ENCODE measurements at regions not wholly inside any gene's neighbourhood (a gene's known extent, or its start where the extent isn't known, plus 50 kb on each side); places are given as distances from the start of the nearest gene placed in this dataset.

GRCh38 chr7:50228148-50228547 is 76.4 kb upstream of the IKZF1 start:
- no peak overlapping the region for H3K4me3 ChIP-seq
- H3K27ac ChIP-seq: no peak overlapping the region
- H3K27me3 ChIP-seq: no peaks in the 10 kb centered on the region
- in situ Hi-C loops (cut with MboI; ENCODE audit: low pct_ligation_motif_present in 1 of 4, low pct_unique_long_range_greater_than_20kb in 1 of 4, low sequenced_read_pairs in 3 of 4) (no loop called here), intact Hi-C loops (cut with DNase I; ENCODE audit: low total_unique reads) (no loop called here)
- TF ChIP-seq POLR2AphosphoS5 (IDR thresholded peaks at IDR 0.05) (no peak), POLR2A (IDR thresholded peaks at IDR 0.05) (no peak), EP300 (IDR thresholded peaks at IDR 0.05; ENCODE audit: low read depth) (no peak)
- TF ChIP-seq, protein P1, sequence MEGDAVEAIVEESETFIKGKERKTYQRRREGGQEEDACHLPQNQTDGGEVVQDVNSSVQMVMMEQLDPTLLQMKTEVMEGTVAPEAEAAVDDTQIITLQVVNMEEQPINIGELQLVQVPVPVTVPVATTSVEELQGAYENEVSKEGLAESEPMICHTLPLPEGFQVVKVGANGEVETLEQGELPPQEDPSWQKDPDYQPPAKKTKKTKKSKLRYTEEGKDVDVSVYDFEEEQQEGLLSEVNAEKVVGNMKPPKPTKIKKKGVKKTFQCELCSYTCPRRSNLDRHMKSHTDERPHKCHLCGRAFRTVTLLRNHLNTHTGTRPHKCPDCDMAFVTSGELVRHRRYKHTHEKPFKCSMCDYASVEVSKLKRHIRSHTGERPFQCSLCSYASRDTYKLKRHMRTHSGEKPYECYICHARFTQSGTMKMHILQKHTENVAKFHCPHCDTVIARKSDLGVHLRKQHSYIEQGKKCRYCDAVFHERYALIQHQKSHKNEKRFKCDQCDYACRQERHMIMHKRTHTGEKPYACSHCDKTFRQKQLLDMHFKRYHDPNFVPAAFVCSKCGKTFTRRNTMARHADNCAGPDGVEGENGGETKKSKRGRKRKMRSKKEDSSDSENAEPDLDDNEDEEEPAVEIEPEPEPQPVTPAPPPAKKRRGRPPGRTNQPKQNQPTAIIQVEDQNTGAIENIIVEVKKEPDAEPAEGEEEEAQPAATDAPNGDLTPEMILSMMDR (IDR thresholded peaks at IDR 0.05): no peak
- H3K9me3 ChIP-seq: peaks cover 5 to 7% of the 10 kb centered on the region in 2 donors
- no peaks in the 10 kb centered on the region for H3K36me3 ChIP-seq
- DNase-seq: no peak
- no peaks in the 10 kb centered on the region for H3K4me1 ChIP-seq
- 0 to 56% methylated on average over 1 to 4 of the region's 4 CpGs for WGBS, 2 donors (ENCODE audit: low coverage in 1 of 2)

DNA sequence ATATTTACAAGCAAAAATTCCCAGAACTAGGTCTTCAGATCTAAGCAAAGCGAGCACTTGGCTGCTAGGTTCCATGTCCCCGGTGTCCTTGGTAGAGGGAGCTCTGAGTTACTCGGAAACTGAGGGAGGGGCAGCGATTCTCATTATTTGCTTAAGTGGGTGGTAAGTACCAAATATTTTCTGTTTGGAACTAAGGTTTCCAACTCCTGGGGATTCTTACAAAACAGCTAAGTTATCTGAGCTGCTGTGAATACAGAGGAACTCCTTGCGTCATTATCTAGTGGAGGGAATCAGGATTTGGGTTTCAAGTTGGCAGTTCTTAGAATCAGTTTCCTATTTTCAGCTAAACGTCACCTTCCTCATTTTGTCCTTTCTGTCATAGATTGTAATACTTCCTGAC is 76.8 kb upstream of the IKZF1 start:
- DNase-seq: no peak
- Histone ChIP-seq H3K36me3 (no peaks in the 10 kb centered on the region), H3K9me3 (peaks cover 5 to 7% of the 10 kb centered on the region in 2 donors), H3K27me3 (no peaks in the 10 kb centered on the region), H3K4me1 (no peaks in the 10 kb centered on the region), H3K27ac (no peak overlapping the region), H3K4me3 (no peak overlapping the region)
- intact Hi-C loops (cut with DNase I; ENCODE audit: low total_unique reads) (no loop called here), in situ Hi-C loops (cut with MboI; ENCODE audit: low pct_ligation_motif_present in 1 of 4, low pct_unique_long_range_greater_than_20kb in 1 of 4, low sequenced_read_pairs in 3 of 4) (no loop called here)
- WGBS, 2 donors (ENCODE audit: low coverage in 1 of 2): 66 to 71% methylated on average over 4 to 6 of the region's 6 CpGs
- no peak for TF ChIP-seq POLR2AphosphoS5 (IDR thresholded peaks at IDR 0.05)
- TF ChIP-seq, protein P1 (IDR thresholded peaks at IDR 0.05): no peak
- no peak for TF ChIP-seq EP300 (IDR thresholded peaks at IDR 0.05; ENCODE audit: low read depth)
- no peak for TF ChIP-seq POLR2A (IDR thresholded peaks at IDR 0.05)

- no peak overlapping the region for H3K4me3 ChIP-seq
- H3K27ac ChIP-seq: no peak overlapping the region
- in situ Hi-C loops (cut with MboI; ENCODE audit: low pct_ligation_motif_present in 1 of 4, low pct_unique_long_range_greater_than_20kb in 1 of 4, low sequenced_read_pairs in 3 of 4): no loop called here
- H3K36me3 ChIP-seq: no peaks in the 10 kb centered on the region
- TF ChIP-seq, protein P1 (IDR thresholded peaks at IDR 0.05): no peak
- TF ChIP-seq EP300 (IDR thresholded peaks at IDR 0.05; ENCODE audit: low read depth) (no peak), POLR2AphosphoS5 (IDR thresholded peaks at IDR 0.05) (no peak), POLR2A (IDR thresholded peaks at IDR 0.05) (no peak)
- no peaks in the 10 kb centered on the region for H3K27me3 ChIP-seq
- intact Hi-C loops (cut with DNase I; ENCODE audit: low total_unique reads): no loop called here
- no peaks in the 10 kb centered on the region for H3K4me1 ChIP-seq
- DNase-seq: no peak
- 68 to 72% methylated on average over 3 of the region's 3 CpGs for WGBS, 2 donors (ENCODE audit: low coverage in 1 of 2)
- H3K9me3 ChIP-seq: peaks cover 7 to 8% of the 10 kb centered on the region in 2 donors
Observed at GRCh38 chr7:50226669-50227068, 77.8 kb upstream of the IKZF1 start.

- WGBS, 2 donors (ENCODE audit: low coverage in 1 of 2): 51 to 58% methylated on average over 3 of the region's 3 CpGs
- H3K36me3 ChIP-seq: no peaks in the 10 kb centered on the region
- no peaks in the 10 kb centered on the region for H3K27me3 ChIP-seq
- H3K9me3 ChIP-seq: peaks cover 7 to 8% of the 10 kb centered on the region in 2 donors
- in situ Hi-C loops (cut with MboI; ENCODE audit: low pct_ligation_motif_present in 1 of 4, low pct_unique_long_range_greater_than_20kb in 1 of 4, low sequenced_read_pairs in 3 of 4) (no loop called here), intact Hi-C loops (cut with DNase I; ENCODE audit: low total_unique reads) (no loop called here)
- TF ChIP-seq, protein P1 (IDR thresholded peaks at IDR 0.05): no peak
- TF ChIP-seq EP300 (IDR thresholded peaks at IDR 0.05; ENCODE audit: low read depth) (no peak), POLR2A (IDR thresholded peaks at IDR 0.05) (no peak), POLR2AphosphoS5 (IDR thresholded peaks at IDR 0.05) (no peak)
- H3K4me3 ChIP-seq: no peak overlapping the region
- DNase-seq: no peak
- no peak overlapping the region for H3K27ac ChIP-seq
- no peaks in the 10 kb centered on the region for H3K4me1 ChIP-seq
Observed at GRCh38 chr7:50226145-50226544, 78.4 kb upstream of the IKZF1 start.
